HCT116 (cell line): ENCODE measurements at regions not wholly inside any gene's neighbourhood (a gene's known extent, or its start where the extent isn't known, plus 50 kb on each side); places are given as distances from the start of the nearest gene placed in this dataset.
"Not testable (repeated sequence)": the region's sequence is repeated elsewhere in the genome, so short reads cannot be mapped to it uniquely, and the experiment has no call there.

Experiments
- ATAC-seq: fragments of 200-7000 bp; cut with Tn5 transposase; 2 replicates; pipeline ENCODE4 v1.9.1; 2020; ENCODE audit warnings: mild to moderate bottlenecking, moderate library complexity
- BruUV-seq: library from RNA; stranded (reverse); fragments of 400-500 nt; replicated peaks from 2 replicates; lab custom pipeline; 2021; lab: Mats Ljungman, UMichigan
- CTCF ChIA-PET: fragments of 300-600 bp; sonication (Branson Sonifier 250); formaldehyde crosslinking; loops from one replicate; lab custom pipeline; 2021; ENCODE audit warnings: antibody characterized with exemption; lab: Charles Lee
- POLR2A ChIA-PET: fragments of 300-600, 350-600 bp; sonication (Branson Sonifier 250); formaldehyde crosslinking; loops from one replicate; lab custom pipeline; 2021; ENCODE audit warnings: antibody characterized with exemption; lab: Charles Lee
- RAD21 ChIA-PET, 2 experiments: fragments of 300-600 bp; sonication (Branson Sonifier 250); formaldehyde crosslinking; loops; one replicate each; lab custom pipeline; 2023; ENCODE audit warnings: low total read pairs in 2 of 2; ENCODE audit not compliant: uncharacterized antibody in 2 of 2, unreplicated experiment in 2 of 2, low non-redundant PET in 1 of 2; lab: Charles Lee
- DNase-seq: peaks from one replicate; pipeline ENCODE4 v3.0.0-alpha.2; 2010; ENCODE audit warnings: low read depth, low spot score
- H2AFZ ChIP-seq: fragments of 200-600 bp; shearing (Covaris generic), sonication (generic); 2 replicates; pipeline ENCODE4 v1.6.1; 2017; ENCODE audit warnings: low read depth, mixed run types, mixed read lengths, antibody characterized with exemption, low read length; ENCODE audit not compliant: poor library complexity, severe bottlenecking
- H3K27ac ChIP-seq: 2 replicates; pipeline ENCODE4 v1.5.1; 2012; ENCODE audit warnings: low read depth, low read length
- H3K27me3 ChIP-seq: fragments of 200-600 bp; sonication (generic); 2 replicates; pipeline ENCODE4 v1.6.1; 2016; ENCODE audit warnings: mixed run types, low read length, mixed read lengths; ENCODE audit not compliant: insufficient read depth
- H3K36me3 ChIP-seq, 2 experiments: fragments of 200-500 bp in 1 of 2; fragments of 200-600 bp in 1 of 2; sonication (Bioruptor generic) in 1 of 2; sonication (generic) in 1 of 2; 2 replicates each; pipeline versions ENCODE4 v1.5.1 to v1.6.1; 2014 to 2016; ENCODE audit warnings: low read length in 2 of 2, inconsistent platforms in 1 of 2, mixed read lengths in 1 of 2, mixed run types in 1 of 2; ENCODE audit not compliant: insufficient read depth in 2 of 2, control insufficient read depth in 1 of 2
- H3K4me1 ChIP-seq, 2 experiments: fragments of 200-600 bp in 1 of 2; sonication (generic) in 1 of 2; 2 replicates each; pipeline versions ENCODE4 v1.5.1 to v1.6.1; 2012 to 2017; ENCODE audit warnings: low read length in 2 of 2, inconsistent platforms in 1 of 2, mild to moderate bottlenecking in 1 of 2, mixed read lengths in 1 of 2, mixed run types in 1 of 2, moderate library complexity in 1 of 2; ENCODE audit not compliant: insufficient read depth in 2 of 2, control insufficient read depth in 1 of 2
- H3K4me2 ChIP-seq: fragments of 200-600 bp; sonication (generic); 2 replicates; pipeline ENCODE4 v1.6.1; 2017; ENCODE audit warnings: mixed run types, low read length, mixed read lengths
- H3K4me3 ChIP-seq, 2 experiments: fragments of 200-600 bp in 1 of 2; sonication (generic) in 1 of 2; replicated peaks in 1 of 2; 2 replicates each; pipeline ENCODE4 v1.5.1; 2011 to 2016; ENCODE audit warnings: low read length in 2 of 2, control low read depth in 1 of 2, low read depth in 1 of 2, mild to moderate bottlenecking in 1 of 2, mixed read lengths in 1 of 2, mixed run types in 1 of 2
- H3K79me2 ChIP-seq: fragments of 200-600 bp; sonication (generic); 2 replicates; pipeline ENCODE4 v1.6.1; 2017; ENCODE audit warnings: mild to moderate bottlenecking, mixed run types, low read length, moderate library complexity, mixed read lengths; ENCODE audit not compliant: insufficient read depth
- H3K9ac ChIP-seq: fragments of 200-600 bp; sonication (generic); 2 replicates; pipeline ENCODE4 v1.6.1; 2016; ENCODE audit warnings: low read length, mixed read lengths
- H3K9me2 ChIP-seq: fragments of 200-600 bp; sonication (generic), shearing (Covaris generic); 2 replicates; pipeline ENCODE4 v1.6.1; 2017; ENCODE audit warnings: mixed run types, mild to moderate bottlenecking, moderate library complexity; ENCODE audit not compliant: insufficient read depth
- H3K9me3 ChIP-seq, 2 experiments: fragments of 200-500 bp in 1 of 2; fragments of 200-600 bp in 1 of 2; sonication (Bioruptor generic) in 1 of 2; sonication (generic) in 1 of 2; 2 replicates each; pipeline ENCODE4 v1.6.1; 2014 to 2017; ENCODE audit warnings: low read length in 2 of 2, mixed read lengths in 2 of 2, inconsistent platforms in 1 of 2, low read depth in 1 of 2, mild to moderate bottlenecking in 1 of 2, mixed run types in 1 of 2, moderate library complexity in 1 of 2; ENCODE audit not compliant: control insufficient read depth in 1 of 2, insufficient read depth in 1 of 2
- H4K20me1 ChIP-seq: fragments of 200-600 bp; sonication (generic), shearing (Covaris generic); 2 replicates; pipeline ENCODE4 v1.6.1; 2017; ENCODE audit warnings: mixed run types, mild to moderate bottlenecking, moderate library complexity; ENCODE audit not compliant: insufficient read depth
- intact Hi-C: fragments of 100-400 bp; cut with micrococcal nuclease; formaldehyde crosslinking; loops from 2 replicates; pipeline ENCODE4 v1.10.0; 2022

- ATAC-seq, H4K20me1 ChIP-seq, H3K36me3 ChIP-seq, H3K9me3 ChIP-seq, H3K9ac ChIP-seq, intact Hi-C loops, BruUV-seq, H3K4me1 ChIP-seq, H3K79me2 ChIP-seq, H3K27me3 ChIP-seq, RAD21 ChIA-PET, H3K27ac ChIP-seq, DNase-seq, CTCF ChIA-PET, POLR2A ChIA-PET, H3K4me2 ChIP-seq, H3K9me2 ChIP-seq, H2AFZ ChIP-seq, H3K4me3 ChIP-seq: not testable (repeated sequence)
These were observed 113.1 kb downstream of the ATP6V0E2 start for GRCh38 chr7:149986866-149987265.

GRCh38 chr7:149991652-149992302 is 118.0 kb downstream of the ATP6V0E2 start:
- POLR2A ChIA-PET, BruUV-seq: not testable (repeated sequence)

GRCh38 chr7:149992366-149992765 is 118.6 kb downstream of the ATP6V0E2 start:
- H3K4me1 ChIP-seq, RAD21 ChIA-PET, H3K79me2 ChIP-seq, CTCF ChIA-PET, H3K4me3 ChIP-seq, BruUV-seq, H3K4me2 ChIP-seq, H3K9me3 ChIP-seq, ATAC-seq, H2AFZ ChIP-seq, H3K27me3 ChIP-seq, H3K36me3 ChIP-seq, H3K27ac ChIP-seq, H3K9ac ChIP-seq, H3K9me2 ChIP-seq, POLR2A ChIA-PET, intact Hi-C loops, DNase-seq, H4K20me1 ChIP-seq: not testable (repeated sequence)

More at GRCh38 chr7:149991652-149992302, 118.0 kb downstream of the ATP6V0E2 start:
- RAD21 ChIA-PET, H3K4me1 ChIP-seq, ATAC-seq, H3K4me2 ChIP-seq, H3K27ac ChIP-seq, H3K4me3 ChIP-seq, H3K27me3 ChIP-seq, DNase-seq, H2AFZ ChIP-seq, H3K9me2 ChIP-seq, H4K20me1 ChIP-seq, H3K36me3 ChIP-seq, intact Hi-C loops, CTCF ChIA-PET, H3K9me3 ChIP-seq, H3K9ac ChIP-seq, H3K79me2 ChIP-seq: not testable (repeated sequence)

- H3K4me3 ChIP-seq, H3K4me1 ChIP-seq, H3K27ac ChIP-seq, ATAC-seq, H3K79me2 ChIP-seq, RAD21 ChIA-PET, intact Hi-C loops, H3K9me3 ChIP-seq, H3K9me2 ChIP-seq, CTCF ChIA-PET, H3K36me3 ChIP-seq, BruUV-seq, H2AFZ ChIP-seq, H4K20me1 ChIP-seq, H3K27me3 ChIP-seq, DNase-seq, H3K9ac ChIP-seq, POLR2A ChIA-PET, H3K4me2 ChIP-seq: not testable (repeated sequence)
These were observed 121.7 kb downstream of the ATP6V0E2 start for GRCh38 chr7:149995369-149996026.
